ENCODE measurements at regions not wholly inside any gene's neighbourhood (a gene's known extent, or its start where the extent isn't known, plus 50 kb on each side); places are given as distances from the start of the nearest gene placed in this dataset.

GRCh38 chr18:76055578-76055977 is 439.5 kb downstream of the ZNF516 start:
- Mint-ChIP-seq H3K27me3 (ENCODE audit: low read depth) (no peaks in the 10 kb centered on the region), H3K4me3 (no peak overlapping the region), H3K27ac (peak overlapping the region; percentile 84), H3K9me3 (peaks cover 7% of the 10 kb centered on the region), H3K4me1 (peaks cover 58% of the 10 kb centered on the region), H3K36me3 (peaks cover 2% of the 10 kb centered on the region)
- no peak for TF ChIP-seq CTCF (IDR thresholded peaks at IDR 0.05; ENCODE audit: unreplicated experiment)
- no peak for DNase-seq (ENCODE audit: low spot score in 2 of 2, unreplicated experiment in 2 of 2)

GRCh38 chr18:76055025-76055424 is 440.0 kb downstream of the ZNF516 start:
- peaks cover 2% of the 10 kb centered on the region for H3K36me3 Mint-ChIP-seq
- no peak overlapping the region for H3K27ac Mint-ChIP-seq
- peaks cover 7% of the 10 kb centered on the region for H3K9me3 Mint-ChIP-seq
- no peak for DNase-seq (ENCODE audit: low spot score in 2 of 2, unreplicated experiment in 2 of 2)
- H3K4me1 Mint-ChIP-seq, result peaks cover 59% of the 10 kb centered on the region
- H3K4me3 Mint-ChIP-seq, result no peak overlapping the region
- no peaks in the 10 kb centered on the region for H3K27me3 Mint-ChIP-seq (ENCODE audit: low read depth)
- no peak for TF ChIP-seq CTCF (IDR thresholded peaks at IDR 0.05; ENCODE audit: unreplicated experiment)

- Mint-ChIP-seq H3K4me3 (no peak overlapping the region), H3K27ac (peak overlapping the region; percentile 60), H3K27me3 (ENCODE audit: low read depth) (no peaks in the 10 kb centered on the region), H3K4me1 (peaks cover 59% of the 10 kb centered on the region), H3K36me3 (peaks cover 2% of the 10 kb centered on the region), H3K9me3 (peaks cover 5% of the 10 kb centered on the region)
- DNase-seq (ENCODE audit: low spot score in 2 of 2, unreplicated experiment in 2 of 2), result no peak
- TF ChIP-seq CTCF (IDR thresholded peaks at IDR 0.05; ENCODE audit: unreplicated experiment), result no peak
Measured at GRCh38 chr18:76054156-76054555, 440.9 kb downstream of the ZNF516 start.

GRCh38 chr18:76053551-76053950 is 441.5 kb downstream of the ZNF516 start:
- peak overlapping the region; percentile 82 for H3K27ac Mint-ChIP-seq
- no peak overlapping the region for H3K4me3 Mint-ChIP-seq
- TF ChIP-seq CTCF (IDR thresholded peaks at IDR 0.05; ENCODE audit: unreplicated experiment), result no peak
- no peaks in the 10 kb centered on the region for H3K27me3 Mint-ChIP-seq (ENCODE audit: low read depth)
- DNase-seq (ENCODE audit: low spot score in 2 of 2, unreplicated experiment in 2 of 2), result no peak
- H3K36me3 Mint-ChIP-seq, result no peaks in the 10 kb centered on the region
- H3K9me3 Mint-ChIP-seq, result no peaks in the 10 kb centered on the region
- H3K4me1 Mint-ChIP-seq, result peaks cover 59% of the 10 kb centered on the region

- Mint-ChIP-seq H3K27me3 (ENCODE audit: low read depth) (no peaks in the 10 kb centered on the region), H3K4me1 (peaks cover 59% of the 10 kb centered on the region), H3K36me3 (no peaks in the 10 kb centered on the region), H3K4me3 (no peak overlapping the region), H3K9me3 (no peaks in the 10 kb centered on the region), H3K27ac (peak overlapping the region; percentile 82)
- no peak for TF ChIP-seq CTCF (IDR thresholded peaks at IDR 0.05; ENCODE audit: unreplicated experiment)
- DNase-seq (ENCODE audit: low spot score in 2 of 2, unreplicated experiment in 2 of 2), result no peak
Measured at GRCh38 chr18:76052227-76052595, 442.8 kb downstream of the ZNF516 start.
